Left forelimb (tissue), 1 donor: ENCODE measurements at regions not wholly inside any gene's neighbourhood (a gene's known extent, or its start where the extent isn't known, plus 50 kb on each side); places are given as distances from the start of the nearest gene placed in this dataset.

Source experiments
- DNase-seq: peaks from one replicate; pipeline ENCODE4 v3.0.0-alpha.2; 2018; ENCODE audit warnings: low spot score

GRCh38 chr22:27123880-27124279, 466.5 kb downstream of the MIAT start:
- DNase-seq, result no peak

DNA sequence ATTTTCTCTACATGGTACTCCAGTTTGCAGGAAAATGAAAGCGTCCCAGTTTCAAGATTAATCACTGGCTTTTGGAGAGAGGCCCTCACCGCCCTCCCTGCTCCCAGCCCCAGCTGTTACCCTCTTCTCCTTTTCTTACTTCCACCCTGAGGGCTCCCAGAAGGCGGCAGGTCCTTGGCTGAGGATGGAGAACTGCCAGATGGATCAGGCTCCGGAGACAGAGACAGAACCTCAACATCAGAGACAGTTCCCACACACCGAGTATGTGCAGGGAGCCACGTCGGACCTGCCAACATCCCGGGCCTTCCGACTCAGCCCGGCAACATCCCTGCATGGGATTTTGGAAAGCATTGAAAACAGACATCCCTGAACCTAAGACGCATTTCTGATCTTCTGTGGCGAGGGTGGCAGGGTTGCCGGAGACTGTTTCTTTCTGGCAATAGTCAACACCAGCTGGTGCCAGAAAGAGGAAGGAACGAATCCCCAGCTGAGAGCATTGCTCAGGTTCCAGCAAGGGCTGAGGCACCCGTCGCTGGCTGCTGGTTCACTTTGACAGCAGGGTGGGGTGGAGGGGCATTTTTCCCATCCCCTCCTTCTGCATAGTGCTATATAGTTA, 467.1 kb downstream of the MIAT start:
- DNase-seq, result no peak

GRCh38 chr22:27125539-27125938, 468.2 kb downstream of the MIAT start:
- no peak for DNase-seq

GRCh38 chr22:27127911-27128310, 470.5 kb downstream of the MIAT start:
- DNase-seq, result no peak

DNA sequence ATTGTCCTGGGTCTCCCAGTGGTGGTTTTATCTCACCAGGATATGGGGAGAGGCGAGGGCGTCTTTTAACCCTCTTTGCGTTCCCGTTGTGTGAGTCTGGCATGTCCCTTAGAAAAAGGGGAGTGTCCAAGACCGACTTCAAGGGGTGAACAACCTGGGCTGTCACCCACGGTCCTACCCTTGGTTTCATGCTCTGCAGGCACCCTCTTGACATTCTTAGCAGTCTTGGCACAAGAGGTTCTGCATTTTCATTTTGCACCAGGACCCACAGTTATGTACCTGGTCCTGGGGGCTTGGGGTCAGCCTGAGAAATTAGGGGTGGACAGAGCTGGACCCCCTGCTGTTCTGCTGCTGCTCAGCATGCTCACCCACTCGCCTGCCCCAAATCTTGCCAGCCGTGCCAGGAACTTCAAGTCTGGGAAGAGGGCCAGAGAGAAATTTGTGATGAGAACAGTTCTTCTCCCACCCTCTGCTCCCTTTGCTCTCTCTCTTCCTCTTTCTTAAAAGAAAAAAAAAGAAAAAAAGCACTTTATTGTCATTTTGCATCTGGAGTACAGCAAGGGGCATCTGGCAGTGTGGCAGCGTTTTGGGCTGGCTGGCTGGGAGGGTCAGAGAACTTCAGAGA, 471.2 kb downstream of the MIAT start:
- DNase-seq, result no peak

GRCh38 chr22:27129266-27129665, 471.9 kb downstream of the MIAT start:
- DNase-seq, result no peak

GRCh38 chr22:27130906-27131305, 473.5 kb downstream of the MIAT start:
- no peak for DNase-seq

DNA sequence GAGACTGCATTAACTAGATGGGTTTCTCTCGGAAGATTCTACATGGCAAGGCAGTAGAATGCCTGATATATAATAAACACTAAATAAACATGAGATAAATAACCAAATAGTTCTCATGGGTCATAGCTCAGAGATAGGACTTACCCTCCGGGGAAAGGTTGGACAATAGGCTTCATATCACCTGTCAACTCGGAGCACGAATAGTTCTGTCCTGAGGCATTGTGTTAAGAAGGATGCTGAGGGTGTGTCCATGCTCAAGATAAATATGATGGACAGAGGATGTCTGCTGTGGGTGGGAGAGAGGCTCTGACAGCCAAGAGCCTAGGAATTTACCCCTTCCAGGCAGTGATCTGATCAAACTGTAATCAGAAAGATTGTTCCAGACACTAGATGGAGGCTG, 474.0 kb downstream of the MIAT start:
- DNase-seq, result no peak

- no peak for DNase-seq
These were observed 475.0 kb downstream of the MIAT start for GRCh38 chr22:27132400-27132799.

- no peak for DNase-seq
These were observed 475.6 kb downstream of the MIAT start for GRCh38 chr22:27133019-27133431.

DNA sequence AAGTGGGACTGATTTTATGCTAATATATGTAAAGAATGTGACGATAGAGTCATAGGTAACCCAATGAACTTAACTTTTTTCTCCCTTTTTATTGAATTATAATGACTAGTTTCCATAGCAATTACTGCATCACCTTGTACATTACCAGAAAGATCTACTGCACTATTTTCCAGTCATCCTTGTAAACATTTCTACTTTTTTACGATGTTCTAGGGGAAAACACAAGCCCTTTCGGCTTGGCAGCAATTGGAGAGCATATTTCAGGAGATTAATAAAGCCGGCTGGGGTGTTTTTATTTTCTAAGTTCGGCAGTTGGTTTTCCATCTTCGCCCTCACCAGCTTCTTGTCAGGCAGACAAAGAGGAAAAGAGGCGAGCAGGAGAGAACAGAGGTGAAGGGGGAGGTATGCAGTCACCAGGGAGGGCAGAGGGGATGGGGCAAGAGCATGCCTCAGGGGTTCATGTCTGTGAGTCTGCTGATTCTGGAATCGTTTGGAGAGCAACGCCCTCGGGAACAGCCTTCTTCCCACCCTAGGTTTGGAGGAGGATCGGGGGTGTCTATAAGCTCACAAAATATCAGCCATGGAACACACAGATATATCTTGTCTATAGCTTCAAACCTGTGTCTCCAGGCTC, 476.4 kb downstream of the MIAT start:
- no peak for DNase-seq

GRCh38 chr22:27134315-27134701, 476.9 kb downstream of the MIAT start:
- no peak for DNase-seq

- no peak for DNase-seq
These were observed 477.9 kb downstream of the MIAT start for GRCh38 chr22:27135031-27135981.

DNA sequence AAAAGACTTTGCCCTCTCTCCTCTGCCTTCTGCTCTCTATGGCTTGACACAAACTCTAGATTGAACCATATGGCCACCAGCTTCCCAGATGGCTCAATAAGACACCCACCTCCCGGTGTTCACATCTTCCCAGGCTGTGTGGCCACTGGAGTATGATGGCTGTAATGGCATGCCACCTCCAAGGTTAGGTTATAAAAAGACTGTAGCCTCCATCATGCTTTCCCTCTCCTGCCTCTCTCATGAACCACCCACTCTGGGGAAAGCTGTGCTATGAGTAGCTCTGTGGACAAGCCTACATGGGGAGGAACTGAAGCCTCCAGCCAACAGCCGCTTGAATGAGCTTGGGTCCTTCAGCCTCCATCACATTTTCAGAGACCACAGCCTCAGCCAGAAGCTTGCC, 479.2 kb downstream of the MIAT start:
- DNase-seq, result no peak

- no peak for DNase-seq
These were observed 480.5 kb downstream of the MIAT start for GRCh38 chr22:27137871-27138337.

DNA sequence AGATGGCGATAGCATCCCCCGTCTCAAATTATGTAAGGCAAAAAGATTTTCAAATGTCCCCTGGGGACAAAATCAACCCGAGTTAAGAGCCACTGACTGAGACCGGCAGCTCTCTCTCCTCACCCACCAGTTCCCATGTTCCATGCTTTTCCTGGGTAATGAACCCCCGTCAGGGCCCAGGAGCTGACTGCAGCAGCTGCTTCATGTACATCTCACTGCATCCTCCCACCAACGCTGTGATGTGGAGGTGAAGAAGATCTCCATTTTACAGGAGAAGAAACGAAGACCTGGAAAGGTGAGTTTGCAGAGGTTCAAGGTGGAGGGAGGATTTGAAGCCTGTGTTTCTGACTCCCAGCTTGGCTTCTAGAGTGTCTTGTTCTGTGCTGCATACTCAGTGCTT, 481.1 kb downstream of the MIAT start:
- DNase-seq, result no peak

DNA sequence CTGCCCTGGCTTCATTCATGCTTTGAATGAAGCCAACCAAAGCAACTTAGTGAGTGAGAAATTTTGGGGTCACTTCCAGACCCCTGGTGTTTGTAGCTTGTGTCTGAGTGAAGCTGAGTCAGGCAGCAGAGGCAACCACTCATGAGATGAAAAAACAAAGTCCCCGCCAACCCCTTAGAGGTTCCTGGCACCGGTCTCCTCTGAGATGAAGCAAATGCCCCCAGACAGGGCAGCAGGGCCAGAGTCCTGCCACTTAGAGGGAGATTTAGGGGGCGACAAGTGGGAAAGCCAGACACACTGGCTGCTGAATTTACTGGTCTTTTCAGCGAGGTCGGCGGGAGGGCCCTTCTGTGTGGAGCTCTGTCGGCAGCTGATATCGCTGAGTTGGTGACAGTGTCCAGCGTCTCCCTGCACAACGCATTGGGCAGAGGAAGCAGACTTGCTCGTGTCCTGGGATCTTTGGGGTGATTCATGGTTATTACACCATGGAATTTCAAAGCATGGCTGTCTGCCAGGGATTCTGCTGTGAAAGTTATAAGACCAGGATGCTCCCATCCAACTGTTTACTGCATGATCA, 482.6 kb downstream of the MIAT start:
- DNase-seq, result no peak

- DNase-seq, result no peak
These were observed 484.9 kb downstream of the MIAT start for GRCh38 chr22:27142286-27142685.

DNA sequence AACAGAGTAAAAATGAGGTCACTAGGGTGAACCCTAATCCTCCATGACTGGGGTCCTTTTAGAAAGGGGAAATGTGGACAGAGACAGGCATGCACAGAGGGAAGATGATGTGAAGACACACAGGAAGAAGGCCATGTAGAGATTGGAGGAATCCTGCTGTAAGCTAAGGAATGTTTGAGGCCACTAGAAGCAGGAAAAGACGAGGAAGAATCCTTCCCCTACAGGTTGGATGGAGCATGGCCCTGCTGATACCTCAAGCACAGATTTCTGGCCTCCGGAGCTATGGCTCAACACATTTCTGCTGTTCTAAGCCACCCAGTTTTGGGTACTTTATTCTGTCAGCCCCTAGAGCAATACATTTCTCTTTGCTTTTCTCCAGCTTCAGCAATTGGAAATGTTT, 486.9 kb downstream of the MIAT start:
- DNase-seq, result no peak

DNA sequence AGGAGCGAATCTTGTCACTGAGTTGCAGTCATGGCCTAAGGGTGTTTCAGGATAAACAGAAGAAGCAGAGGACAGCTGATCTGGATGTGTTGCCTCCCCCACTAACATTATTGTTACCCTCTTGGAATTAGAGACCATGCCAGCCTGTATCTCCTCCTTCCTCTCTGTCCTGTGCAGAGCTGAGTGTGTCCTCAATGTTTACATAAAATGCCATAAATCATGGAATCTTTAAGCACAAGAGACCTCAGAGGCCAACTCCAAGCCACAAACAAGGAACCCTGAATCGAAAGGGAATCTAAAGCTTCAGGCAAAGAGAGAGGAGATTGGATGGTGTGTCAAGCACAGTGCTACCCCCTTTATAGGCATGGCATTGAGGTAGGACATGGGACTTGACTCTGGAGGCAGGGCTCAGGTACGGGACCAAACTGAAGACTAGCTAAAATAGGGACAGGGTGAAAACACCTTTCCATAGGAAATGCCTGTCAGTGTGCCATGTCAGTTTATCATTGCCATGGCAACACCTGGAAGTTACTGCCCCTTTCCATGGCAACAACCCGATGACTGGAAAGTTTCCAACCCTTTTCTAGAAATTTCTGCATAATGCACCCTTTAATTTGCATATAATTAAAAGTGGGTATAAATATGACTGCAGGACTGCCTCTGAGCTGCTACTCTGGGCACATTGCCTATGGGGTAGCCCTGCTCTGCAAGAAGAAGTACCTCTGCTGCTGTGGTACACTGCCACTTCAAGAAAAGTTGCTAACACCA, 489.7 kb downstream of the MIAT start:
- DNase-seq, result no peak

DNA sequence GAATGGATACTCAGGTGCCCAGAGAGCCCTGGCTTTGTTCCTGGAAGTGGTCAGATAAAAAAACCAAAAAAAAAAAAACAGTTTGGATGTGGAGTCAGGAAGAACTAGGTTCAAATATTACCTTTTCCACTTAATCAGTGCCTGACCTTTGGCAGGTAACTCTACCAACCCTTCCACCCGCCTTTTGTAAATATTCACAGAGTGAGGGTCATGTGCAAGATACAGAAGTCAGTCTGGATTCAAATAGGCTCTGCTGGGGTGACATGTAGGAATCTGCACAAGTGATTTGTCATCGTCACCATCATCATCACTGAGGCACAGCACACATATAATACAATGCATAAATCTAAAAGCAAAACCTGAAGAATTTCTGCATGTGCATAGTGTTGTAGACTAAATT, 490.7 kb downstream of the MIAT start:
- DNase-seq, result no peak
